Fibroblast of skin of right biceps (primary cell): ENCODE measurements at regions not wholly inside any gene's neighbourhood (a gene's known extent, or its start where the extent isn't known, plus 50 kb on each side); places are given as distances from the start of the nearest gene placed in this dataset.
A peak's percentile ranks its signal among the peaks of the same experiment; 100 is the strongest.
"Not testable (repeated sequence)": the region's sequence is repeated elsewhere in the genome, so short reads cannot be mapped to it uniquely, and the experiment has no call there.

Experiments used
- DNase-seq: peaks from one replicate; pipeline ENCODE4 v3.0.0-alpha.2; 2013

- DNase-seq: no peak
Observed at GRCh38 chr11:88061111-88061510, 114.1 kb downstream of the RAB38 start.

GRCh38 chr11:88059326-88059725, 115.9 kb downstream of the RAB38 start:
- peak; percentile 46 for DNase-seq

GRCh38 chr11:88051396-88051795, 123.8 kb downstream of the RAB38 start:
- peak; percentile 6 for DNase-seq

GRCh38 chr11:88050247-88050646, 125.0 kb downstream of the RAB38 start:
- DNase-seq: no peak

GRCh38 chr11:88045288-88045687, 130.0 kb downstream of the RAB38 start:
- not testable (repeated sequence) for DNase-seq

GRCh38 chr11:88044658-88045057, 130.6 kb downstream of the RAB38 start:
- not testable (repeated sequence) for DNase-seq

GRCh38 chr11:88043149-88043548, 132.1 kb downstream of the RAB38 start:
- no peak for DNase-seq

- DNase-seq: no peak
Observed at GRCh38 chr11:88042647-88043046, 132.6 kb downstream of the RAB38 start.

- DNase-seq: no peak
Observed at GRCh38 chr11:88042238-88042637, 133.0 kb downstream of the RAB38 start.

- DNase-seq: no peak
Observed at GRCh38 chr11:88041679-88042078, 133.6 kb downstream of the RAB38 start.

GRCh38 chr11:88040148-88040496, 135.1 kb downstream of the RAB38 start:
- DNase-seq: no peak

GRCh38 chr11:88039476-88040147, 135.6 kb downstream of the RAB38 start:
- DNase-seq: no peak

- no peak for DNase-seq
Observed at GRCh38 chr11:88038063-88038462, 137.2 kb downstream of the RAB38 start.

GRCh38 chr11:88036701-88037100, 138.5 kb downstream of the RAB38 start:
- no peak for DNase-seq

GRCh38 chr11:88035271-88035670, 140.0 kb downstream of the RAB38 start:
- peak; percentile 38 for DNase-seq

- no peak for DNase-seq
Observed at GRCh38 chr11:88017666-88018065, 157.6 kb downstream of the RAB38 start.

GRCh38 chr11:88016392-88017170, 158.7 kb downstream of the RAB38 start:
- DNase-seq: peak; percentile 76

- no peak for DNase-seq
Observed at GRCh38 chr11:88015170-88015569, 160.1 kb downstream of the RAB38 start.

GRCh38 chr11:88013508-88014065, 161.7 kb downstream of the RAB38 start:
- DNase-seq: no peak

GRCh38 chr11:88012456-88012855, 162.8 kb downstream of the RAB38 start:
- no peak for DNase-seq

- no peak for DNase-seq
Observed at GRCh38 chr11:87976009-87976408, 199.2 kb downstream of the RAB38 start.

GRCh38 chr11:87974797-87975196, 200.4 kb downstream of the RAB38 start:
- DNase-seq: no peak

GRCh38 chr11:87972133-87972532, 203.1 kb downstream of the RAB38 start:
- no peak for DNase-seq

- no peak for DNase-seq
Observed at GRCh38 chr11:87971354-87971753, 203.9 kb downstream of the RAB38 start.
